Breast epithelium (tissue), 3 donors: ENCODE measurements at regions not wholly inside any gene's neighbourhood (a gene's known extent, or its start where the extent isn't known, plus 50 kb on each side); places are given as distances from the start of the nearest gene placed in this dataset.

Source experiments
- CTCF ChIP-seq, 3 donors: fragments of 450-650 bp; IDR thresholded peaks; one replicate each; pipeline ENCODE4 v1.5.1; 2016 to 2017; ENCODE audit warnings: antibody characterized with exemption in 3 of 3, mild to moderate bottlenecking in 3 of 3, moderate library complexity in 3 of 3
- POLR2A ChIP-seq: fragments of 450-650 bp; IDR thresholded peaks from one replicate; pipeline ENCODE4 v1.6.1; 2016; ENCODE audit warnings: antibody characterized with exemption, mild to moderate bottlenecking, moderate library complexity

DNA sequence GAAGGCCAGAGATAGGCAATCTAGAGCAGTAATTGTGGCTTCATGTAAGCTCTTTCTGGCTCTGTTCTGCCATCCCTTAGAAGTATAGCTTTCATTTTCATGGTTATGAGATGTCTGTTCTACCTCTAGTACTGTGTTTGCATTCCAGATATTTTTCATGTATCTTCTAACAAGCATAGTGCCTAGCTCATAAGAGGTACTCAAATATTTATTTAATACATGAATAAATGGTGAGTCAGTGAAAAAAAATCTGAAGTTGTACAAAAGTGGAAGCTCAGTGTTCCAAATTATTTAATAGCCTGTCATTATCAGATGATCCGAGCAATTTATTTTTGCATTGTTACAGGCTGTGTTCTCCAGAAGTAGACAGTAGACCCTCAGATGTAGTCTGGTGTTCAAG is 64.3 kb downstream of the OXSM start:
- TF ChIP-seq CTCF (IDR thresholded peaks at IDR 0.05): no peak
- no peak for TF ChIP-seq POLR2A
